ENCODE measurements at regions not wholly inside any gene's neighbourhood (a gene's known extent, or its start where the extent isn't known, plus 50 kb on each side); places are given as distances from the start of the nearest gene placed in this dataset.

- H3K9ac ChIP-seq, result no peak overlapping the region
- no peak overlapping the region for H3K27ac ChIP-seq
- no peak overlapping the region for H2AFZ ChIP-seq
- H3K4me2 ChIP-seq (ENCODE audit: low read length), result no peak overlapping the region
- H3K79me2 ChIP-seq, result no peaks in the 10 kb centered on the region
- no peak for TF ChIP-seq CTCF (IDR thresholded peaks at IDR 0.05)
- H3K9me3 ChIP-seq (ENCODE audit: control insufficient read depth, low read length), result no peaks in the 10 kb centered on the region
- H3K27me3 ChIP-seq (ENCODE audit: control insufficient read depth, insufficient read depth, low read length), result no peaks in the 10 kb centered on the region
- H3K4me3 ChIP-seq (ENCODE audit: low read depth, low read length), result no peak overlapping the region
- no peaks in the 10 kb centered on the region for H3K36me3 ChIP-seq (ENCODE audit: control insufficient read depth, insufficient read depth, low read length)
- H3K4me1 ChIP-seq, result no peaks in the 10 kb centered on the region
These were observed 503.9 kb downstream of the SMARCA1 start for GRCh38 chrX:129019412-129019811.

- no peaks in the 10 kb centered on the region for H3K4me1 ChIP-seq
- no peak overlapping the region for H2AFZ ChIP-seq
- H3K4me2 ChIP-seq (ENCODE audit: low read length), result no peak overlapping the region
- TF ChIP-seq CTCF (IDR thresholded peaks at IDR 0.05), result no peak
- no peak overlapping the region for H3K9ac ChIP-seq
- H3K27ac ChIP-seq, result no peak overlapping the region
- H3K27me3 ChIP-seq (ENCODE audit: control insufficient read depth, insufficient read depth, low read length), result no peaks in the 10 kb centered on the region
- no peaks in the 10 kb centered on the region for H3K79me2 ChIP-seq
- H3K36me3 ChIP-seq (ENCODE audit: control insufficient read depth, insufficient read depth, low read length), result no peaks in the 10 kb centered on the region
- H3K9me3 ChIP-seq (ENCODE audit: control insufficient read depth, low read length), result no peaks in the 10 kb centered on the region
- H3K4me3 ChIP-seq (ENCODE audit: low read depth, low read length), result no peak overlapping the region
These were observed 507.9 kb downstream of the SMARCA1 start for GRCh38 chrX:129015381-129015780.

DNA sequence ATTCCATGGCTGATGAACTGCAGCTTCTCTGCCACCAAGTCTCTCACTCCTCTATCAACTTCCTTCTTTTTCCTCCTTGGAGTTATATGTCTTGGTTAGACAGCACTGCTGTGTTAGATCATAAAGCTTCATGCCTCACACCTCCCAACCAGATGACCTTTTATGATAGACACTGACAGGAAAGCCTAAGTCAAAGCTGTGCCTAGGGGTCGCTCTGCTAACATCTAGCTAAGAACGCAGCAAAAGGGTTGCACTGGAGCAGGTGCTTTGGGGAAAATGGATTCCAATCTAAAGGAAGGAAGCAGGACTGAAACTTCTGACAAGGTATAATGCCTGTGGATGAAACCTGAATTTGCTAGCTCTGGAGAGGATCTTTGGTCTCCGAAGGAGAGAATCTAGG is 509.7 kb downstream of the SMARCA1 start:
- TF ChIP-seq CTCF (IDR thresholded peaks at IDR 0.05), result no peak
- Histone ChIP-seq H3K4me1 (no peaks in the 10 kb centered on the region), H3K9ac (no peak overlapping the region), H3K27me3 (ENCODE audit: control insufficient read depth, insufficient read depth, low read length) (no peaks in the 10 kb centered on the region), H3K4me2 (ENCODE audit: low read length) (no peak overlapping the region), H3K79me2 (no peaks in the 10 kb centered on the region), H3K27ac (no peak overlapping the region), H3K36me3 (ENCODE audit: control insufficient read depth, insufficient read depth, low read length) (no peaks in the 10 kb centered on the region), H3K4me3 (ENCODE audit: low read depth, low read length) (no peak overlapping the region), H3K9me3 (ENCODE audit: control insufficient read depth, low read length) (no peaks in the 10 kb centered on the region), H2AFZ (no peak overlapping the region)

- no peaks in the 10 kb centered on the region for H3K27me3 ChIP-seq (ENCODE audit: control insufficient read depth, insufficient read depth, low read length)
- no peaks in the 10 kb centered on the region for H3K36me3 ChIP-seq (ENCODE audit: control insufficient read depth, insufficient read depth, low read length)
- no peak overlapping the region for H3K4me3 ChIP-seq (ENCODE audit: low read depth, low read length)
- no peaks in the 10 kb centered on the region for H3K9me3 ChIP-seq (ENCODE audit: control insufficient read depth, low read length)
- H2AFZ ChIP-seq, result no peak overlapping the region
- H3K4me1 ChIP-seq, result no peaks in the 10 kb centered on the region
- no peak overlapping the region for H3K27ac ChIP-seq
- no peak for TF ChIP-seq CTCF (IDR thresholded peaks at IDR 0.05)
- H3K79me2 ChIP-seq, result no peaks in the 10 kb centered on the region
- no peak overlapping the region for H3K9ac ChIP-seq
- H3K4me2 ChIP-seq (ENCODE audit: low read length), result no peak overlapping the region
These were observed 515.7 kb downstream of the SMARCA1 start for GRCh38 chrX:129007631-129008030.

- no peaks in the 10 kb centered on the region for H3K27me3 ChIP-seq (ENCODE audit: control insufficient read depth, insufficient read depth, low read length)
- no peak overlapping the region for H3K27ac ChIP-seq
- no peak overlapping the region for H3K4me2 ChIP-seq (ENCODE audit: low read length)
- no peaks in the 10 kb centered on the region for H3K4me1 ChIP-seq
- no peaks in the 10 kb centered on the region for H3K9me3 ChIP-seq (ENCODE audit: control insufficient read depth, low read length)
- no peak overlapping the region for H3K9ac ChIP-seq
- H3K4me3 ChIP-seq (ENCODE audit: low read depth, low read length), result no peak overlapping the region
- H3K79me2 ChIP-seq, result no peaks in the 10 kb centered on the region
- no peaks in the 10 kb centered on the region for H3K36me3 ChIP-seq (ENCODE audit: control insufficient read depth, insufficient read depth, low read length)
- no peak for TF ChIP-seq CTCF (IDR thresholded peaks at IDR 0.05)
- no peak overlapping the region for H2AFZ ChIP-seq
These were observed 516.8 kb downstream of the SMARCA1 start for GRCh38 chrX:129006491-129006890.

All from parathyroid adenoma (tissue), 2 donors.